ENCODE measurements at regions not wholly inside any gene's neighbourhood (a gene's known extent, or its start where the extent isn't known, plus 50 kb on each side); places are given as distances from the start of the nearest gene placed in this dataset.

GRCh38 chr13:59178344-59178743, 985.4 kb downstream of the DIAPH3 start:
- ChIA-PET CTCF (no interaction called here), POLR2A (ENCODE audit: unreplicated experiment) (no interaction called here)
- Histone ChIP-seq H3K9me2 (ENCODE audit: insufficient read depth) (no peaks in the 10 kb centered on the region), H3K4me2 (no peak overlapping the region), H4K20me1 (ENCODE audit: insufficient read depth) (no peaks in the 10 kb centered on the region), H3K4me1 (replicated peaks; ENCODE audit: insufficient read depth) (no peaks in the 10 kb centered on the region), H3K36me3 (ENCODE audit: low read depth) (no peaks in the 10 kb centered on the region), H2AFZ (no peak overlapping the region), H3K9me3 (ENCODE audit: insufficient read depth, low read depth) (no peaks in the 10 kb centered on the region), H3K79me2 (ENCODE audit: low read depth) (no peaks in the 10 kb centered on the region), H3K4me3 (no peak overlapping the region), H3K27ac (no peak overlapping the region), H3K27me3 (ENCODE audit: insufficient read depth, low read depth) (no peaks in the 10 kb centered on the region), H3F3A (ENCODE audit: insufficient read depth, low read depth) (no peaks in the 10 kb centered on the region)
- intact Hi-C loops (cut with micrococcal nuclease; ENCODE audit: unreplicated experiment) = no loop called here
- TF ChIP-seq CTCF (conservative IDR thresholded peaks at IDR 0.05) (no peak), EZH2 (IDR thresholded peaks at IDR 0.05; ENCODE audit: low read depth) (no peak)
- DNase-seq = no peak
- BruUV-seq (replicated peaks) = no TSS peak

- no peaks in the 10 kb centered on the region for H3K9me3 ChIP-seq (ENCODE audit: insufficient read depth, low read depth)
- H3K36me3 ChIP-seq (ENCODE audit: low read depth) = no peaks in the 10 kb centered on the region
- intact Hi-C loops (cut with micrococcal nuclease; ENCODE audit: unreplicated experiment) = no loop called here
- H4K20me1 ChIP-seq (ENCODE audit: insufficient read depth) = no peaks in the 10 kb centered on the region
- no peak overlapping the region for H2AFZ ChIP-seq
- no peaks in the 10 kb centered on the region for H3K9me2 ChIP-seq (ENCODE audit: insufficient read depth)
- no peaks in the 10 kb centered on the region for H3K79me2 ChIP-seq (ENCODE audit: low read depth)
- POLR2A ChIA-PET (ENCODE audit: unreplicated experiment) = no interaction called here
- no peaks in the 10 kb centered on the region for H3K4me1 ChIP-seq (replicated peaks; ENCODE audit: insufficient read depth)
- no peak overlapping the region for H3K4me3 ChIP-seq
- H3F3A ChIP-seq (ENCODE audit: insufficient read depth, low read depth) = no peaks in the 10 kb centered on the region
- H3K27me3 ChIP-seq (ENCODE audit: insufficient read depth, low read depth) = no peaks in the 10 kb centered on the region
- BruUV-seq (replicated peaks) = no TSS peak
- CTCF ChIA-PET = no interaction called here
- no peak for TF ChIP-seq CTCF (conservative IDR thresholded peaks at IDR 0.05)
- no peak for TF ChIP-seq EZH2 (IDR thresholded peaks at IDR 0.05; ENCODE audit: low read depth)
- no peak for DNase-seq
- H3K27ac ChIP-seq = no peak overlapping the region
- H3K4me2 ChIP-seq = no peak overlapping the region
These were observed 981.5 kb downstream of the DIAPH3 start for GRCh38 chr13:59182241-59182640.

GRCh38 chr13:59197397-59197796, 966.3 kb downstream of the DIAPH3 start:
- Histone ChIP-seq H3K4me2 (no peak overlapping the region), H3K27ac (no peak overlapping the region), H3K36me3 (ENCODE audit: low read depth) (no peaks in the 10 kb centered on the region), H3K27me3 (ENCODE audit: insufficient read depth, low read depth) (no peaks in the 10 kb centered on the region), H3K79me2 (ENCODE audit: low read depth) (no peaks in the 10 kb centered on the region), H3F3A (ENCODE audit: insufficient read depth, low read depth) (no peaks in the 10 kb centered on the region), H2AFZ (no peak overlapping the region), H3K9me3 (ENCODE audit: insufficient read depth, low read depth) (no peaks in the 10 kb centered on the region), H3K9me2 (ENCODE audit: insufficient read depth) (no peaks in the 10 kb centered on the region), H3K4me1 (replicated peaks; ENCODE audit: insufficient read depth) (no peaks in the 10 kb centered on the region), H4K20me1 (ENCODE audit: insufficient read depth) (no peaks in the 10 kb centered on the region), H3K4me3 (no peak overlapping the region)
- ChIA-PET POLR2A (ENCODE audit: unreplicated experiment) (no interaction called here), CTCF (no interaction called here)
- TF ChIP-seq EZH2 (IDR thresholded peaks at IDR 0.05; ENCODE audit: low read depth) (no peak), CTCF (conservative IDR thresholded peaks at IDR 0.05) (no peak)
- DNase-seq = no peak
- intact Hi-C loops (cut with micrococcal nuclease; ENCODE audit: unreplicated experiment) = no loop called here
- no TSS peak for BruUV-seq (replicated peaks)
